HCT116 (cell line): ENCODE measurements at regions not wholly inside any gene's neighbourhood (a gene's known extent, or its start where the extent isn't known, plus 50 kb on each side); places are given as distances from the start of the nearest gene placed in this dataset.

ENCODE experiments used
- ATAC-seq: fragments of 200-7000 bp; cut with Tn5 transposase; 2 replicates; pipeline ENCODE4 v1.9.1; 2020; ENCODE audit warnings: mild to moderate bottlenecking, moderate library complexity
- BruUV-seq: library from RNA; stranded (reverse); fragments of 400-500 nt; replicated peaks from 2 replicates; lab custom pipeline; 2021; lab: Mats Ljungman, UMichigan
- CTCF ChIA-PET: fragments of 300-600 bp; sonication (Branson Sonifier 250); formaldehyde crosslinking; loops from one replicate; lab custom pipeline; 2021; ENCODE audit warnings: antibody characterized with exemption; lab: Charles Lee
- POLR2A ChIA-PET: fragments of 300-600, 350-600 bp; sonication (Branson Sonifier 250); formaldehyde crosslinking; loops from one replicate; lab custom pipeline; 2021; ENCODE audit warnings: antibody characterized with exemption; lab: Charles Lee
- RAD21 ChIA-PET, 2 experiments: fragments of 300-600 bp; sonication (Branson Sonifier 250); formaldehyde crosslinking; loops; one replicate each; lab custom pipeline; 2023; ENCODE audit warnings: low total read pairs in 2 of 2; ENCODE audit not compliant: uncharacterized antibody in 2 of 2, unreplicated experiment in 2 of 2, low non-redundant PET in 1 of 2; lab: Charles Lee
- DNase-seq: peaks from one replicate; pipeline ENCODE4 v3.0.0-alpha.2; 2010; ENCODE audit warnings: low read depth, low spot score
- H2AFZ ChIP-seq: fragments of 200-600 bp; shearing (Covaris generic), sonication (generic); 2 replicates; pipeline ENCODE4 v1.6.1; 2017; ENCODE audit warnings: low read depth, mixed run types, mixed read lengths, antibody characterized with exemption, low read length; ENCODE audit not compliant: poor library complexity, severe bottlenecking
- H3K27ac ChIP-seq: 2 replicates; pipeline ENCODE4 v1.5.1; 2012; ENCODE audit warnings: low read depth, low read length
- H3K27me3 ChIP-seq: fragments of 200-600 bp; sonication (generic); 2 replicates; pipeline ENCODE4 v1.6.1; 2016; ENCODE audit warnings: mixed run types, low read length, mixed read lengths; ENCODE audit not compliant: insufficient read depth
- H3K36me3 ChIP-seq, 2 experiments: fragments of 200-500 bp in 1 of 2; fragments of 200-600 bp in 1 of 2; sonication (Bioruptor generic) in 1 of 2; sonication (generic) in 1 of 2; 2 replicates each; pipeline versions ENCODE4 v1.5.1 to v1.6.1; 2014 to 2016; ENCODE audit warnings: low read length in 2 of 2, inconsistent platforms in 1 of 2, mixed read lengths in 1 of 2, mixed run types in 1 of 2; ENCODE audit not compliant: insufficient read depth in 2 of 2, control insufficient read depth in 1 of 2
- H3K4me1 ChIP-seq, 2 experiments: fragments of 200-600 bp in 1 of 2; sonication (generic) in 1 of 2; 2 replicates each; pipeline versions ENCODE4 v1.5.1 to v1.6.1; 2012 to 2017; ENCODE audit warnings: low read length in 2 of 2, inconsistent platforms in 1 of 2, mild to moderate bottlenecking in 1 of 2, mixed read lengths in 1 of 2, mixed run types in 1 of 2, moderate library complexity in 1 of 2; ENCODE audit not compliant: insufficient read depth in 2 of 2, control insufficient read depth in 1 of 2
- H3K4me2 ChIP-seq: fragments of 200-600 bp; sonication (generic); 2 replicates; pipeline ENCODE4 v1.6.1; 2017; ENCODE audit warnings: mixed run types, low read length, mixed read lengths
- H3K4me3 ChIP-seq, 2 experiments: fragments of 200-600 bp in 1 of 2; sonication (generic) in 1 of 2; replicated peaks in 1 of 2; 2 replicates each; pipeline ENCODE4 v1.5.1; 2011 to 2016; ENCODE audit warnings: low read length in 2 of 2, control low read depth in 1 of 2, low read depth in 1 of 2, mild to moderate bottlenecking in 1 of 2, mixed read lengths in 1 of 2, mixed run types in 1 of 2
- H3K79me2 ChIP-seq: fragments of 200-600 bp; sonication (generic); 2 replicates; pipeline ENCODE4 v1.6.1; 2017; ENCODE audit warnings: mild to moderate bottlenecking, mixed run types, low read length, moderate library complexity, mixed read lengths; ENCODE audit not compliant: insufficient read depth
- H3K9ac ChIP-seq: fragments of 200-600 bp; sonication (generic); 2 replicates; pipeline ENCODE4 v1.6.1; 2016; ENCODE audit warnings: low read length, mixed read lengths
- H3K9me2 ChIP-seq: fragments of 200-600 bp; sonication (generic), shearing (Covaris generic); 2 replicates; pipeline ENCODE4 v1.6.1; 2017; ENCODE audit warnings: mixed run types, mild to moderate bottlenecking, moderate library complexity; ENCODE audit not compliant: insufficient read depth
- H3K9me3 ChIP-seq, 2 experiments: fragments of 200-500 bp in 1 of 2; fragments of 200-600 bp in 1 of 2; sonication (Bioruptor generic) in 1 of 2; sonication (generic) in 1 of 2; 2 replicates each; pipeline ENCODE4 v1.6.1; 2014 to 2017; ENCODE audit warnings: low read length in 2 of 2, mixed read lengths in 2 of 2, inconsistent platforms in 1 of 2, low read depth in 1 of 2, mild to moderate bottlenecking in 1 of 2, mixed run types in 1 of 2, moderate library complexity in 1 of 2; ENCODE audit not compliant: control insufficient read depth in 1 of 2, insufficient read depth in 1 of 2
- H4K20me1 ChIP-seq: fragments of 200-600 bp; sonication (generic), shearing (Covaris generic); 2 replicates; pipeline ENCODE4 v1.6.1; 2017; ENCODE audit warnings: mixed run types, mild to moderate bottlenecking, moderate library complexity; ENCODE audit not compliant: insufficient read depth
- CBX3 ChIP-seq: IDR thresholded peaks from 2 replicates; pipeline ENCODE4 v1.6.1; 2012; ENCODE audit warnings: low read depth
- CEBPB ChIP-seq: IDR thresholded peaks from 2 replicates; pipeline ENCODE4 v1.6.1; 2012; ENCODE audit warnings: low read depth
- EGR1 ChIP-seq: IDR thresholded peaks from 2 replicates; pipeline ENCODE4 v1.6.1; 2012; ENCODE audit warnings: low read depth
- ELF1 ChIP-seq: IDR thresholded peaks from 2 replicates; pipeline ENCODE4 v1.6.1; 2012; ENCODE audit warnings: low read depth, borderline replicate concordance
- FOSL1 ChIP-seq: IDR thresholded peaks from 2 replicates; pipeline ENCODE4 v1.6.1; 2012; ENCODE audit warnings: low read depth
- JUND ChIP-seq: IDR thresholded peaks from 2 replicates; pipeline ENCODE4 v1.6.1; 2012
- POLR2A ChIP-seq: IDR thresholded peaks from 2 replicates; pipeline ENCODE4 v1.7.0; 2011; ENCODE audit warnings: borderline replicate concordance; ENCODE audit not compliant: insufficient read depth, insufficient read length; ENCODE audit errors: extremely low read depth
- POLR2AphosphoS5 ChIP-seq: IDR thresholded peaks from 2 replicates; pipeline ENCODE4 v1.6.1; 2011; ENCODE audit warnings: mild to moderate bottlenecking, low read depth, low read length, moderate library complexity
- RAD21 ChIP-seq: IDR thresholded peaks from 2 replicates; pipeline ENCODE4 v1.6.1; 2012; ENCODE audit warnings: low read depth, mild to moderate bottlenecking
- SIN3A ChIP-seq: IDR thresholded peaks from 2 replicates; pipeline ENCODE4 v1.6.1; 2012; ENCODE audit warnings: low read depth
- SP1 ChIP-seq: IDR thresholded peaks from 2 replicates; pipeline ENCODE4 v1.6.1; 2012; ENCODE audit warnings: low read depth
- SRF ChIP-seq: IDR thresholded peaks from 2 replicates; pipeline ENCODE4 v1.6.1; 2012; ENCODE audit warnings: low read depth
- TCF7L2 ChIP-seq: IDR thresholded peaks from 2 replicates; pipeline ENCODE4 v1.7.0; 2011; ENCODE audit warnings: borderline replicate concordance, inconsistent platforms; ENCODE audit not compliant: insufficient read depth, insufficient read length; ENCODE audit errors: extremely low read depth
- YY1 ChIP-seq: IDR thresholded peaks from 2 replicates; pipeline ENCODE4 v1.6.1; 2011; ENCODE audit warnings: low read length, low read depth, moderate library complexity, mild to moderate bottlenecking; ENCODE audit not compliant: insufficient replicate concordance; ENCODE audit errors: extremely low read depth
- ZBTB33 ChIP-seq: IDR thresholded peaks from 2 replicates; pipeline ENCODE4 v1.6.1; 2011; ENCODE audit warnings: mild to moderate bottlenecking, low read length, moderate library complexity; ENCODE audit not compliant: insufficient replicate concordance; ENCODE audit errors: extremely low read depth
- ZFX ChIP-seq: fragments of 450-650 bp; IDR thresholded peaks from 2 replicates; pipeline ENCODE4 v1.6.1; 2017
- ZNF274 ChIP-seq: fragments of 200-500 bp; sonication (Bioruptor generic); IDR thresholded peaks from 2 replicates; pipeline ENCODE4 v1.6.1; 2014; ENCODE audit warnings: mild to moderate bottlenecking, low read depth, low read length, inconsistent platforms
- intact Hi-C: fragments of 100-400 bp; cut with micrococcal nuclease; formaldehyde crosslinking; loops from 2 replicates; pipeline ENCODE4 v1.10.0; 2022
- TF ChIP-seq, protein P1 (sequence below): IDR thresholded peaks from 2 replicates; pipeline ENCODE4 v1.6.1; 2012
- TF ChIP-seq, protein P2 (sequence below), 3 experiments: fragments of 200-600 bp in 1 of 3; sonication (generic) in 1 of 3; IDR thresholded peaks in 2 of 3; conservative IDR thresholded peaks in 1 of 3; 2 replicates each; pipeline ENCODE4 v1.5.1; 2012 to 2017; ENCODE audit warnings: low read depth in 2 of 3, low read length in 2 of 3, antibody characterized with exemption in 1 of 3, borderline replicate concordance in 1 of 3, control low read depth in 1 of 3, mild to moderate bottlenecking in 1 of 3, mixed read lengths in 1 of 3, mixed run types in 1 of 3, moderate library complexity in 1 of 3; ENCODE audit not compliant: insufficient read depth in 1 of 3

DNA sequence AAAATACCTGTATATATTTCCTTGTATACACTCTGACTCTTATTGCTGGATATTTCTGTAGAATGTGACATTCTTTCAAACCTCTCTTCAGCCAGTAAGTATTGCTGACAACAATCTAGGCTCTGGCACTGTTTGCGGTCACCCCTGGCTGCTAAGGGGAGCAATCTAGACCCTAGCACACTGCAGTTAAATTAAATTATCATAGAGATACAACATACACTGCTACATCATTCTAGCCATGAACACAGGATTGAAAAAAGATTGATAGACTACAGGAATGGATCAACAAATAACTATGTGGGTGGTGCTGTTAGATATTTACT, 108.7 kb upstream of the MEIS2 start:
- H3K27me3 ChIP-seq = no peaks in the 10 kb centered on the region
- ATAC-seq (no peak), DNase-seq (no peak)
- no peak overlapping the region for H3K4me2 ChIP-seq
- no peaks in the 10 kb centered on the region for H3K9me3 ChIP-seq
- no peaks in the 10 kb centered on the region for H3K36me3 ChIP-seq
- H4K20me1 ChIP-seq = no peaks in the 10 kb centered on the region
- no peaks in the 10 kb centered on the region for H3K79me2 ChIP-seq
- no peak overlapping the region for H3K4me3 ChIP-seq
- ChIA-PET POLR2A (no interaction called here), RAD21 (no interaction called here), CTCF (no interaction called here)
- no peaks in the 10 kb centered on the region for H3K4me1 ChIP-seq
- H3K9ac ChIP-seq = no peak overlapping the region
- intact Hi-C loops = no loop called here
- H2AFZ ChIP-seq = no peak overlapping the region
- H3K9me2 ChIP-seq = no peaks in the 10 kb centered on the region
- no TSS peak for BruUV-seq
- H3K27ac ChIP-seq = no peak overlapping the region
- TF ChIP-seq TCF7L2 (no peak), RAD21 (no peak), CBX3 (no peak), SIN3A (no peak), EGR1 (no peak), ELF1 (no peak), ZBTB33 (no peak), FOSL1 (no peak), POLR2A (no peak), YY1 (no peak), JUND (no peak), ZNF274 (no peak), SP1 (no peak), POLR2AphosphoS5 (no peak), ZFX (no peak), CEBPB (no peak), SRF (no peak)
- TF ChIP-seq, protein P1, sequence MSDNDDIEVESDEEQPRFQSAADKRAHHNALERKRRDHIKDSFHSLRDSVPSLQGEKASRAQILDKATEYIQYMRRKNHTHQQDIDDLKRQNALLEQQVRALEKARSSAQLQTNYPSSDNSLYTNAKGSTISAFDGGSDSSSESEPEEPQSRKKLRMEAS = no peak
- TF ChIP-seq, protein P2, sequence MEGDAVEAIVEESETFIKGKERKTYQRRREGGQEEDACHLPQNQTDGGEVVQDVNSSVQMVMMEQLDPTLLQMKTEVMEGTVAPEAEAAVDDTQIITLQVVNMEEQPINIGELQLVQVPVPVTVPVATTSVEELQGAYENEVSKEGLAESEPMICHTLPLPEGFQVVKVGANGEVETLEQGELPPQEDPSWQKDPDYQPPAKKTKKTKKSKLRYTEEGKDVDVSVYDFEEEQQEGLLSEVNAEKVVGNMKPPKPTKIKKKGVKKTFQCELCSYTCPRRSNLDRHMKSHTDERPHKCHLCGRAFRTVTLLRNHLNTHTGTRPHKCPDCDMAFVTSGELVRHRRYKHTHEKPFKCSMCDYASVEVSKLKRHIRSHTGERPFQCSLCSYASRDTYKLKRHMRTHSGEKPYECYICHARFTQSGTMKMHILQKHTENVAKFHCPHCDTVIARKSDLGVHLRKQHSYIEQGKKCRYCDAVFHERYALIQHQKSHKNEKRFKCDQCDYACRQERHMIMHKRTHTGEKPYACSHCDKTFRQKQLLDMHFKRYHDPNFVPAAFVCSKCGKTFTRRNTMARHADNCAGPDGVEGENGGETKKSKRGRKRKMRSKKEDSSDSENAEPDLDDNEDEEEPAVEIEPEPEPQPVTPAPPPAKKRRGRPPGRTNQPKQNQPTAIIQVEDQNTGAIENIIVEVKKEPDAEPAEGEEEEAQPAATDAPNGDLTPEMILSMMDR (IDR thresholded peaks at IDR 0.05 in 2 of 3, conservative IDR thresholded peaks at IDR 0.05 in 1 of 3; ENCODE audit: borderline replicate concordance in 1 of 3, insufficient read depth in 1 of 3, low read depth in 2 of 3, low read length in 2 of 3) = no peak
